HG03565 (cell line): ENCODE measurements at regions not wholly inside any gene's neighbourhood (a gene's known extent, or its start where the extent isn't known, plus 50 kb on each side); places are given as distances from the start of the nearest gene placed in this dataset.

Experiments used
- ATAC-seq: cut with Tn5 transposase; IDR thresholded peaks from one replicate; pipeline ENCODE4 v1.9.1; 2021; ENCODE audit warnings: mild to moderate bottlenecking, moderate library complexity; ENCODE audit not compliant: unreplicated experiment

DNA sequence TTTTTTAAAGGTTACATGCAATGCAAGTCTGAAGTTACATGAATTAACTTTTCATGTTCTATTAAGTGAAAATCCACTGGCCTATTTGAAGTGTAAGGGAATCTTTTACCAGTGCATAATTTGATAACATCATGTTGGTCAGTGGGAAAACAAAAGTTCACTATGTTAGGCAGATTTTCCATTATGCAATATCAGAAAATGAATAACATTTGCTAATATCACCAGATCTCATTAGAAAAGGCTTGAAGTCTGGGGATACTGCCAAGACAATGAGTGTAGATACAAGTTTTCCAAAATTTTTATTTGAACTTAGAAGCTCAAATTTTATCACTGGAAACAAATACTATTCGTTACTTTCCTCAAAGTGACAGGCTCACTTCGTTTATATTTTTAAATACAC lies 296.4 kb upstream of the CDH4 start:
- no peak for ATAC-seq

DNA sequence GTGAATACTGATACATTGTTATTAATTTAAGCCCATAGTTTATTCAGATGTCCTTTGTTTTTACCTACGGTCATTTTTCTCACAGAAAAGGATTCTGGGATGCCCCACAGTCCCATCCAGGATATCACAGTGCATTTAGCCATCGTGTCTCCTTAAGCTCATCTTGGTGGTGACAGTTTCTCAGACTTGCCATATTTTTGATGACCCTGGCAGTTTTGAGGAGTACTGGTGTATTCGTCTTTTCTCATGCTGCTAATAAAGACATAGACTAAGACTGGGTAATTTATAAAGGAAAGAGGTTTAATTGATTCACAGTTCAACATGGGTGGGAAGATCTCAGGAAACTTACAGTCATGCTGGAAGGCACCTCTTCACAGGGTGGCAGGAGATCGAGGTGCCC lies 295.9 kb upstream of the CDH4 start:
- ATAC-seq, result no peak

DNA sequence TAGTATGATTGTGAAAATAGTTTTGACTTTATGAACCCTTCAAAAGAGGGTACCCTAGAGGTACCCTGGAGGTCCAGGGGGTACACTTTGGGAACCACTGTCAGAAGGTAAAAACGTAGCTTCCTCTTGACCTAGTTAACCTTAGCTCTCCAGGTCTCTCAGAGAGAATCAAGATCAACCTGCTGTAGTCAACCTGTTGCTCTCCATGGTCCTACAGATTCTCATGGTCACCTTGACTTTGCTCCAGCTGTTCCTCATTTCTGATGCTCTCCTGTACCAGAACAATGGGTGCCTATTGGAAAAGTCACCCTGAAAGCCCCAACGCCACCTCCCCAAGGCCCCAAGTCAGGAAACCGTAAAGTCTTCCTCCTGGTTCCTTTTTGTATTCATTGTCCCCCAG lies 294.4 kb upstream of the CDH4 start:
- ATAC-seq, result no peak

DNA sequence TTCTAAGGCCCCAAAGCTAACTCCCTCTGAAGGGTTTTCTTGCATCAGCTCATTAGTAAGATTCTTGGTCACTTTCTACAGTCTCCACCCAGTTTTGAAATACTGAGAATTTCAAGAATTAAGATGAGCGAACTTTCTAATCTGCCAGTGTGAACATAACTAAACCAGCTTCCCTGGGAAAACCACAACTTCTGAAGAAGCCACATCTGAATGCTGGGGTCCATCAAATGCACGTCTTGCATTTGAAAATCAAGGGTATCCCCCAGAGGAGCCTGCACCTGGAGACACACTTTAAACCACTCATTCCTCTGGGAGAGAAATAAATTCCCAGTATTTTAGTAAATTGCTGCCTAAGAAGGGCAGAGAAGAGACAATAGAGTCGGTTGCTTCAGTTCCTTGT lies 292.1 kb upstream of the CDH4 start:
- no peak for ATAC-seq

DNA sequence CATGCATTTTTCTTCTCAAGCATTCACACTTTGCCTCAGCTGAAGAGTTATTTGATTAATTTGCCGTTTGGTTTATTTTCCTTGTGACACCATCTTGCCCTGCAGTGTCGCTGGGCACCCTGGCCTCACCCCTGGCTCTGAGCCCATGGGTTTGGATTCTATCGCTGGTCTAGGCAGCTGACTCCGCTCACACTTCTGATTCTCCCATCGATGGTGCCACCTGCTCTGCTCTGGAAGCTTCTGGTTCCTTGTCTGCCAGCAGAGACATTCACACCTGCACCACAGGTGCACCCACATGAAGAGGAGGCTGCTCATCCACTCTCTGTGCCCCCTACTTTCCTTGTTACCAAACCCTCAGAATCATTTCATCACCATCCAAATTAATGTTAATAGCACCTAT lies 291.6 kb upstream of the CDH4 start:
- ATAC-seq, result no peak

DNA sequence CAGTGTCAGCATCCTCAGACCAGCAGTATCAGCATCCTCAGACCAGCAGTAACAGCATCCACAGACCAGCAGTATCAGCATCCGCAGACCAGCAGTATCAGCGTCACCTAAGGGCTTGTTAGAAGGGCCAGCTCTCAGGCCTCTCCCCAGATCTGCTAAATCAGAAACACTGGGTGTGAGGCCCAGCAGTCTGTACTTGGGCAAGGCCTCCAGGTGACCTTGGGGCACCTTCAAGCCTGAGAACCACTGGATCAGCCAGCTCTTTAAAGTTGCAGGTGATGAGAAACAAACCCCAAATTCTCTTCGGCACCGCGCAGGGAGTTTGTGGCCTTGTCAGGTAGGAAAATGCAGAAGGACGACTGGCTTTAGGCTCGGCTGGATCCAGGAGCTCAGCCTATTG lies 290.5 kb upstream of the CDH4 start:
- ATAC-seq, result no peak

DNA sequence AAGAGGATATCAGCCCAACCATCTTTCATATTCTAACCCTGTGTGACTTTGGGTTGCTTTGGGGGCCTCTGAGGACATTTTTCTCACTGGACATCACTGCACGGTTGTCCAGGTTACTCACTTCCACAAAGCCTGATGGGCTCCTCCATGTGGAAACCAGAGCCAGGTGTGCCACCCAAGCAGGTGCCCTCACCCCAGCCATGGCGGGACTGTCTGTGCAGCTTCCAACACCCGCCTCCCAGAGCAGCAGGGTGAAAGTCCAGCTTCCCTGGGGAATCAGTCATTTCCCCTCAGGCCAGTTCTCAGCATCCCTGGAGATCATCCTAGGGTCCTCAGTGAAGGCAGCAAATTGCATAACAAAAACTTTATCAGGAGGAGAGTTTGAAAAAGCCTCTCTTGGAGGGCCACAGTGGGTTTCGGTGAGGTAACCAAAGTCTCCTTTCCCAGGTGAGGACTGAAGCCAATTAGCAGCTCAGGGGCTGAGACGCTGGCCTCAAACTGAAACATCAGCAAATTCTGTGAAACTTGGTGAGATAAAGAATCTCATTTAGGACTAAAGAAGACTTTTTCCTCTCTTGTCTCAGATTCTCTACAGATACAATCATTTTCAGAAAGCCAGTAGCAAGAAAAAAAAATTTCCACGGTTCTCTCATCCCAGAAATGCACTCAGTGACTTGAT lies 289.6 kb upstream of the CDH4 start:
- ATAC-seq, result no peak

DNA sequence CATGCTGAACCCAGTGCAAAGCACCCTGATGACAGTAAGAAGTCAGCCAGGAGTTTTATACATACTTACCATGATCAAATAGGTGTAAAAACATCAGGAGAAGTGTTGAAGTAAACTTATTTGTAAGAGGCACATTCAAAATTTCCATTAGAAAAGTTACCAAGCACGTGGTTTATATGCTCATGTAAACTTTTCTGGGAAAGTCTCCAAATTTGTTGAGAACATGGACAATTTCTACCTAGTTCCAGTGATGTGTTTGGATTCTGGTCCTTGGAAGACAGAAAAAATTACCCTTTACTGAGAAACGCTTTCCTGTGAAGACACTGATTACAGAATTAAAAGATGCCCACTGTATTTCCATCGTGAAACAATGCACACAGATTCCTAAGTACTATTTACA lies 288.9 kb upstream of the CDH4 start:
- ATAC-seq, result no peak

DNA sequence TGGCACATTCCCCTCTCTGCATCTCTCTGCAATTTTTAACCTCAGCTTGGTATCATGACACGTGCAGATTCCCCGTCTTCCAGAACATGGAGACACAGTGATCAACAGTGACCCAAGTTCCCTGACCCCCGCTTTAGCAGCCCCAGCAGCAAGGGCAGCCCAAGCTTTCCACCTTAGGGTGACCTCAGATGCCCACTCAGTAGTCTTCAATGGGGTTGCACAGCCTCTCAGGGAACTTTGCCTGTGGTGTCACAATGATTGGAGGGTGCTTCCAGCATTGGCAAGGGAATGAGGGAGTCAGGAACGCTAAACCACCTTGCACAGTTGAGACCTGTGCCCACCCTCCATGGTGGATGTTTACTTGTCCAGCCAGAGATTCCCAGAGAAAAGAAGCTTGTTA lies 287.1 kb upstream of the CDH4 start:
- ATAC-seq, result no peak

DNA sequence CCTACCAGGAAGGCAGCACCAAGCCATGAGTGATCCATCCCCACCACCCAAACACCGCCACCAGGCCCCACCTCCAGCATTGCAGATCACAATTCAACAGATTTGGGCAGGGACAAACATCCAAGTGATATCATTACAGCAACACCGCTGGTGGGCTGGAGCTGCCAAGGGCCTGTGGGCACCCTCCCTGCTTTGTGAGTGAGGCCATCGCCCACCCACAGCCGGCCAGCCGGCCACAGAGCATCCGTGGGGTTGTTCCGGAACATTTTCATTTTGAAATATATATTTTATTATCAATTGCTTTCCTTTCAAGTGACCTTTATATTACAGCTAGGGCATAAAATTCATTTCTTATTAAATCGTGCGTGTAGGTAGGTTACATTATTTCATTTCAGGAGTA lies 286.0 kb upstream of the CDH4 start:
- ATAC-seq, result no peak

DNA sequence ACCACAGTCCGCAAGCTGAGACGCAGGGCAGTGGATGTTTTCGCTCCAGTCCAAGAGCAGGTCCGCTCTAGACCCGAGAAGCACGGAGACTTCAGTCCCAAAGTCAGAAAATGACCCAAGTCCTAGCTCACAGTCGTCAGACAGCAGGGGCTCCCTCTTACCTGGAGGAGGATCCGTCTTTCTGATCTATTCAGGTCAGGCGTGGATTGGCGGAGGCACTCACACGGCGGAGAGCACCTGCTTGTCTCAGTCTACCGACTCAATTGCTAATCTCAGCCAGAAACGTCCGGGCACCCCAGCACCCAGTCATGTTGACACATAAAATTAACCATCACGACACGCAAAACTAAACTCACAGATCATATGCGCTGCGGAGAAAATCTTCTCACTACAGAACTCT lies 285.3 kb upstream of the CDH4 start:
- no peak for ATAC-seq

DNA sequence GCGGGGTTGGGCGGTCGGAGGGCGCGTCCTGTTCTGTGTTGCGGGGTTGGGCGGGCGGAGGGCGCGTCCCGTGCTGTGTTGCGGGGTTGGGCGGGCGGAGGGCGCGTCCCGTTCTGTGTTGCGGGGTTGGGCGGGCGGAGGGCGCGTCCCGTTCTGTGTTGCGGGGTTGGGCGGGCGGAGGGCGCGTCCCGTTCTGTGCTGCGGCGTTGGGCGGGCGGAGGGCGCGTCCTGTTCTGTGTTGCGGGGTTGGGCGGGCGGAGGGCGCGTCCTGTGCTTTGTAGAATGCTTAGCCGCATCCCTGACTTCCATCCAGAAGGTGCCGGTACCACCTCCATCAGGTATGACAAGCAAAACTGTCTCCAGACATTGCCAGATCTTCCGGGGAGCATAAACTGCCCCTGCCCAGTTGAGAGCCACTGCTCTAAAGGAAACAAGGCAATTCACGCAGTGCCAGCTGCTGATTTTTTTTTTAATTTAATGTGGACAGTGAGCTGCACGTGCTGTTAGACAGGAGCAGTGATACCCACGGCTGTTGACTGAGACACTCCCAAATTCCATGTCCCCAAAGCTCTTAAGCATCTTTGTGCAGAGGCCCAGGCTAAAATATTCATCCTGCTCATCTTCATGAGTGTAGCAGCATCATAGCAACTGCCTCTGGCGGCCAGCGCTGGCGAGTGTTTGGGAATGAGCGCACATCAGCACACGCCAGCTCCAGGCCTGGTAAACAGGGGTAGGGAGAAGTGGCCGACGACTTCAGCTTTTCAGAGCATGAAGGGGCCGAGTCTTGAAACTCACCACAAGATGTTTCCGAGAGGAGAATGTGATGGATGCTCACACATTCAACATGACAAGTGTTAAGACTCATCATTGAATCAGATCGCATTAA lies 284.4 kb upstream of the CDH4 start:
- no peak for ATAC-seq

DNA sequence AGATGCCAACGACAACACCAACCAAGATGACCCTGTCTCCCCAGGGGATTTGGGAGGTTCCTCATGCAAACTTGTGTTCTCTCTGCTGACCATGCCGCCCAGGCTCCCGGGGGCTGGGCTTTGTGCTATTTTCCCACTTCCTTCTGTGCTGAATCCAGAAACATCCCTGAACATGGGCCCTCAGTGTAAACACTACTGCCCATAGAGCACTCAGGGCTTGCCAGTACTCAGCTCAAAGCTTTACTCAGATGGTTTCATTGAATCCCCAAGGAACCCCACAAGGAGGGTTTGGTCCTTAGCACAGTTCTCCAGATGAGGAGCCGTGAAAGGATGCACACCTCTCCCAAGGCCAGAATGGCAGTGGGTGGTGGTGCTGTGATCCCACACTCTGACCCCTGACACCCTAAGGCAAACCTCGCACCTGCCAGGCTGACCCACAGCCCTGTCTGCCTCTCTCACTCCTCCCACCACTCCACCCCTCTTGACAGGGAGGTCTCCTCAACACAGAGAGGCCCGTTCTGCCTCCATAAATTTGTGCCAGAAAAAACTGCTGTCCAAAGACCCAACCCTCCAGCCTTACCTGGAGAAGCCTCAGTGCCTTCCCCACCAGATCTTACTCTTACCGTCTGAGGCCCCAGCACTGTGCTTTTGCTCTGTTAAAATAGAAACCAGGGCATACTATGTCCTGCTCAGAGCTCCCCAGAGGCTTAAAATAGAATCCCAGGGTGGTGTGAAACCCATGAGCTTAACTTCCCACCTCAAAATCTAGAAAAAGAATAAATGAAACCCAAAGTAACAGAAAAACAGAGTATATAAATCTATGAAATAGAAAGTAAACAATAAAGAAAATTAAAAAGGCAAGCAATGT lies 283.0 kb upstream of the CDH4 start:
- no peak for ATAC-seq

DNA sequence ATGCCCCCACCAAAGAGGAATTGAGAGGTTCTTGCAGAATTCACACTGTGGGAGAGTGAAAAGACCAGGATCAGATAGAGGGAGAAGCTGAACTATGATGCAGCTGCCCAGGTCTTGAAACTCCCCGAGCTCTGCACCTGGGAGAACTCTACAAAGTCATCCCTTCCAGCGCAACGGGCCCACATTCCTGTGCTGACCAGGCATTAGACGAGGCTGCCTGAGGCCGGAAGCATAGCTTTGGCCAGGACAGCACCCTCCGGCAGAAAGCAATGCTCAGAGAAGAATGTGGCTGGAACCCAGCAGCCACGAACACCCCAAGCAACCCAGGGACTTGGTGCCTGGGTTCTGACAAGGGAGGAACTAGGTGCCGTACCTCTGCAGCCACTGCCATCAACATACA lies 281.5 kb upstream of the CDH4 start:
- ATAC-seq, result no peak

DNA sequence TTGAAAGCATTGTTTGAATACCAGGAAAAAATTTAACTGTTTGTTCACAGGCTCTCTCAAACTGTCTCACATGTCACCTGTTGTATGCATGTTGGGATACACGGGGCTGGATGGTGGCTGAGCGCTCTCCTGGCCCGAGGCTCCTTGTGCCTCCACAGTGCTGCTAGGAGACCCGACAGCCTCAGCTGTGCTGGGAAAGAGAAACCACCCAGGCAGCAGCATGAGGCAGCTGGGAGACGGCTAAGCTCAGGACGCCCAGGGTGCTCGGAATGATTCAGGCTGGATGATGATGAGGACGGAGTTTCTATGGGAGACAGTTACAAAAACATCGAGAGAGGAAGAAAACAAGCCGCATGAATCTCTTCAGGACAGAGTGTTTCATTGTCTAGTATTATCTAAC lies 278.0 kb upstream of the CDH4 start:
- no peak for ATAC-seq

DNA sequence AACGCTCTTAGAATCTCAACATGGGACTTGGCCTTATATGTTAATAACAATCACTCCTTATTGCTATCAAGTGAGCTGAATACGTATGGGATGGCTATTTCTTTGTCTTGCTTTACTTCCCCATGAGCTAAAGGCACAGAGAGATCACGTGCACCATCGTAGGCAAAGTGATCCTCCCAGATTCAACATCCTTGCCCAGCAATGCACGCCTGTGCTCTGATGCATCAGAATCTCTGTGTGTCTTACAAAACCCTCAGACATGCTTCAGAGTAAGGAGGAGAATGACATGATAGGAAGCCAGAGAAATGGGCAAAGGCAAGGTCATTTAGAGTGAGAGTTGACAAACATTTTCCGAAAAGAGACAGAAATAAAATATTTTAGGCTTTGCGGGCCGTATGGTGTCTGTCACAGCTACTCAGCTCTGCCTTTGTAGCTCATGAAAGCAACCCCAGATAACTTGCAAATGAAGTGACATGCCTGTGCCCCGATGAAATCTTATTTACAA lies 277.6 kb upstream of the CDH4 start:
- ATAC-seq, result no peak

DNA sequence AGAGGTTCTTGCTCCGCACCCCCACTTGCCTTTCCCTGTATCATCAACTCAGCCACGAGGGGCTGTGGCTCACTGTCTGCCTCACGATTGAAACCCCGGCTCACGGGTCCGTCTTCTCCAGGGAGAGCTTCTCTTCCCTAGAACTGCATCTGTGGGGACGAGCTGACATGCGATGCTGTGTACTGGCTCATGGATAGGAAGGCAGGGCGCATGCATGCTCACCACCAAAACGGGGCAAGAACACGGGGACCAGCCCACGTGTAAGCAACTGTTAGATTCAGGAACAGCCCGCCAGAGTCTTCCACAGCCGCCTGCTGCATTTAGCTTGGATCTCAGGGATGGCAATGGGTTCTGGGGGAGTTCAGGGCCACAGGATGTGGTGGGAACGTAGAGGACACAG lies 275.9 kb upstream of the CDH4 start:
- no peak for ATAC-seq

DNA sequence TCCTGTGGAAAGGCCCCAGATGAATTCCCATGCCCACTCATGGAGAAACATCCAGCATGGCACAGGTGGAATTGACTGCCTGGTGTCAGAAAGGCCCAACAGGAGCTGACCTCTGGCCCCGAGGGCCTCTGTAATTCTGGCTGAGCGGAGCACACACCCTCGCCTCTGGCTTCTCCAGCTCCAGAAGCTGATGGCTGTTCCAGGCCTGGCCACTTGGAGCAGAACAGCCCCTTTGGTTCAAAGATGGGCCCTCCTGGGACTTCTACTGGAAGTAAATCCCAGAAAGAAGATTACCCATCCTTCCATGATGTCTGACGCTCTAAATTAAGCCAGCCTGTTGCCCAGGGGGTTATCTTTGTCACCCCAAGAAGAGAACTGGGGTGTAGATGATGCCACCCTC lies 275.1 kb upstream of the CDH4 start:
- ATAC-seq, result no peak

DNA sequence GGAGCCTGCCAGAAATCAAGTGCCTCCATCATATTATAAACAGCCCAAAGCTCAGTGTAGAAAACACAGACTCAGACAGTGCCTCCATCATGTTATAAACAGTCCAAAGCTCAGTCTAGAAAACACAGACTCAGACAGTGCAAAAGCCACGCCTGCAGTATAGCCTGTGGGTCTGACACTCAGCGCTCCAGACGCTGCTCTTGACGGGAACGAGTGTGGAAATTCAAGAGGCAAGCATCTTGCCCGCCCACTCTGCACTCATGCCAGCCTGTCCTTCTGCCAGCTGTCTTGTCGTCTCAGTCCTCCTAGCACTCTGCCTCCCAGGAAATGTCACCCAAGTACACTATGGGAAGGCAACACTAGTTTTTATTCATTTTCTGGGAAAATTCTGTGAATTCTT lies 274.2 kb upstream of the CDH4 start:
- no peak for ATAC-seq

DNA sequence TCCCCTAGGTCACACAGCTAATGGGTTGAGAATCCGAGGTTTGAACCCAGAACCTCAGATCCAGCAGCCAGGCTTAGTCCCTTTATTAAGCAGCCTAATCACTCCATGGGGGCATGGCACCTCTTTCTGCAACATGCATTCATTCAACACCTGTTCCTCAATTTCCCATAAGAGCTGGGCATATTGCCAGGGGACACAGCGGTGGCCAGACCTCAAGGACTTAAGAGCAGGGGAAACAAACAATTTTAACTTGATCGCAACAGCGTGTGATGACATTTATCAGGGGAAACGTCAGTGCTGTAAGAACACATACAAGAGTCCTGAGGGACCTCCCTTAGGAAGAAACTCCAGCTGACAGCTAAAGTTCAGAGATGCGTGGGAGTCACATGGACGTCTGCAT lies 267.4 kb upstream of the CDH4 start:
- ATAC-seq, result no peak

DNA sequence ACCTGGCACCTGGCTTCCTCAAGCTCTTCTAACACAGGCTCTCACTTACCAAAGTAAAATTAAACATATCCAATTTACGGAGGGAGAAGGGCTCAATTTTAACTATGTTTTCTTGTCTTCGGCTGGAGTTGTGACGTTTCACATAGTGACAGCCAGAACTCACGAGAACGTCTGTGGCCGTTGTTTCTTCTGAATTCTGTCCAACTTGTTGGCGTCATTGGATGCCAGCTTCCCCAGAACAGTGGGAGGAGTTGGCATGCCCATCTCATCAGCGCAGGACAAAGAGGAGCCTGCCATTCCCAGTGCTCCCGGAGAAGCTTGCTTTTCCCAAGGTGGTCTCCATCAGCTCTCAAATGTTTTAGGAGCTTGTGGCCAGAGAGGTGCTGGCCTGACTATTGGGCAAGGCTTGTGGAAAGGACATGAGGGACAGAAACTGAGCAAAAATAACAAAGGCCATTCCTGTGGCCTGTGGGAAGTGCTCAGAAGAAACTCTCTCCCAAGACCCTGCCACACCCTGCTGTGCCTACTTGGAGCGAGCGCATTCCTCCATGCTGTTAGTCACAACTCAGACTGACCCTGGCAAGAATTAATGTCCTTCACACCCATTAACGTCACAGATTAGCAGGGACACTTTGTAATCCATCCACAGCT lies 265.4 kb upstream of the CDH4 start:
- ATAC-seq, result no peak
